GM12872 (cell line): ENCODE measurements at regions not wholly inside any gene's neighbourhood (a gene's known extent, or its start where the extent isn't known, plus 50 kb on each side); places are given as distances from the start of the nearest gene placed in this dataset.

ENCODE experiments used
- CTCF ChIP-seq: IDR thresholded peaks from 3 replicates; pipeline ENCODE4 v1.5.1; 2011; ENCODE audit warnings: low read depth, mild to moderate bottlenecking, low read length, moderate library complexity; ENCODE audit not compliant: insufficient read depth

GRCh38 chrX:9195199-9195880 is 161.4 kb upstream of the FAM9B start:
- TF ChIP-seq CTCF: no peak

GRCh38 chrX:9196961-9197640 is 163.2 kb upstream of the FAM9B start:
- no peak for TF ChIP-seq CTCF

GRCh38 chrX:9204560-9204959 is 170.6 kb upstream of the FAM9B start:
- no peak for TF ChIP-seq CTCF

- TF ChIP-seq CTCF: no peak
These were observed 171.8 kb upstream of the FAM9B start for GRCh38 chrX:9205599-9206223.

- TF ChIP-seq CTCF: no peak
These were observed 173.2 kb upstream of the FAM9B start for GRCh38 chrX:9207142-9207541.

GRCh38 chrX:9211269-9211668 is 177.3 kb upstream of the FAM9B start:
- no peak for TF ChIP-seq CTCF

- TF ChIP-seq CTCF: no peak
These were observed 187.9 kb upstream of the FAM9B start for GRCh38 chrX:9221781-9222180.
